IMR-90 (cell line): ENCODE measurements at regions not wholly inside any gene's neighbourhood (a gene's known extent, or its start where the extent isn't known, plus 50 kb on each side); places are given as distances from the start of the nearest gene placed in this dataset.

Experiments used
- BHLHE40 ChIP-seq: fragments of 150-350 bp; IDR thresholded peaks from 2 replicates; pipeline ENCODE4 v1.6.1; 2016; ENCODE audit warnings: mild to moderate bottlenecking, low read depth, low read length
- MAZ ChIP-seq: IDR thresholded peaks from 2 replicates; pipeline ENCODE4 v1.6.1; 2012; ENCODE audit warnings: low read depth, mild to moderate bottlenecking, low read length, improper control_type of control experiment, moderate library complexity, borderline replicate concordance
- MXI1 ChIP-seq: IDR thresholded peaks from 2 replicates; pipeline ENCODE4 v1.6.1; 2012; ENCODE audit warnings: low read depth, mild to moderate bottlenecking, low read length, moderate library complexity, borderline replicate concordance
- POLR2A ChIP-seq: IDR thresholded peaks from 2 replicates; pipeline ENCODE4 v1.6.1; 2012; ENCODE audit warnings: mild to moderate bottlenecking, low read depth, low read length
- RAD21 ChIP-seq: IDR thresholded peaks from 2 replicates; pipeline ENCODE4 v1.6.1; 2012; ENCODE audit warnings: low read length, improper control_type of control experiment
- TF ChIP-seq, protein P1 (sequence below): fragments of 150-350 bp; IDR thresholded peaks from 2 replicates; pipeline ENCODE4 v1.6.1; 2017; ENCODE audit warnings: mild to moderate bottlenecking, antibody characterized with exemption, low read length, low read depth
- TF ChIP-seq, protein P2 (sequence below): conservative IDR thresholded peaks from 2 replicates; pipeline ENCODE4 v1.5.1; 2012; ENCODE audit warnings: mild to moderate bottlenecking, low read depth, low read length, improper control_type of control experiment

DNA sequence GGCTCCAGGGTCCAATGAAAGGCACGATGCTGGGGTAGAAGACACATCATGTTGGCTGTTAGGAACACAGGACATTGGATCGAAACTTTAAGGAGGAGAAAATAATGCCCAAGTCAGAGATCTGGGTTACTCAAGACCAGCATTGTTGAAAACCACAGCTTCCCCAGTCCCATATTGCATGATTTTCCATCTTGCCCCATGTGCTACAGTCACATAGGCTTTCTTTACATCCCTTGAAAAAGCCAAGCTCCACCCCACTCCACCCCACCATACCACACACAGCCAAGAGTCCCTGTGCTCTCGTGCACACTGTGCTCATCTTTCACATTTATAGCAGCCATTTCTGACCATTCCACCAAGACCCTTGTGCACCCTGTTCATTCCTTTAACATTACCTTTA lies 636.2 kb downstream of the DIAPH3 start:
- TF ChIP-seq, protein P1, sequence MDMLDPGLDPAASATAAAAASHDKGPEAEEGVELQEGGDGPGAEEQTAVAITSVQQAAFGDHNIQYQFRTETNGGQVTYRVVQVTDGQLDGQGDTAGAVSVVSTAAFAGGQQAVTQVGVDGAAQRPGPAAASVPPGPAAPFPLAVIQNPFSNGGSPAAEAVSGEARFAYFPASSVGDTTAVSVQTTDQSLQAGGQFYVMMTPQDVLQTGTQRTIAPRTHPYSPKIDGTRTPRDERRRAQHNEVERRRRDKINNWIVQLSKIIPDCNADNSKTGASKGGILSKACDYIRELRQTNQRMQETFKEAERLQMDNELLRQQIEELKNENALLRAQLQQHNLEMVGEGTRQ, result no peak
- no peak for TF ChIP-seq POLR2A
- TF ChIP-seq, protein P2, sequence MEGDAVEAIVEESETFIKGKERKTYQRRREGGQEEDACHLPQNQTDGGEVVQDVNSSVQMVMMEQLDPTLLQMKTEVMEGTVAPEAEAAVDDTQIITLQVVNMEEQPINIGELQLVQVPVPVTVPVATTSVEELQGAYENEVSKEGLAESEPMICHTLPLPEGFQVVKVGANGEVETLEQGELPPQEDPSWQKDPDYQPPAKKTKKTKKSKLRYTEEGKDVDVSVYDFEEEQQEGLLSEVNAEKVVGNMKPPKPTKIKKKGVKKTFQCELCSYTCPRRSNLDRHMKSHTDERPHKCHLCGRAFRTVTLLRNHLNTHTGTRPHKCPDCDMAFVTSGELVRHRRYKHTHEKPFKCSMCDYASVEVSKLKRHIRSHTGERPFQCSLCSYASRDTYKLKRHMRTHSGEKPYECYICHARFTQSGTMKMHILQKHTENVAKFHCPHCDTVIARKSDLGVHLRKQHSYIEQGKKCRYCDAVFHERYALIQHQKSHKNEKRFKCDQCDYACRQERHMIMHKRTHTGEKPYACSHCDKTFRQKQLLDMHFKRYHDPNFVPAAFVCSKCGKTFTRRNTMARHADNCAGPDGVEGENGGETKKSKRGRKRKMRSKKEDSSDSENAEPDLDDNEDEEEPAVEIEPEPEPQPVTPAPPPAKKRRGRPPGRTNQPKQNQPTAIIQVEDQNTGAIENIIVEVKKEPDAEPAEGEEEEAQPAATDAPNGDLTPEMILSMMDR, result no peak
- TF ChIP-seq MXI1, result no peak
- no peak for TF ChIP-seq RAD21
- TF ChIP-seq BHLHE40, result no peak
- no peak for TF ChIP-seq MAZ
